Stimulated activated CD4-positive, alpha-beta T cell treated with anti-CD3 and anti-CD28 coated beads, Interleukin-1b, Interleukin-23, amount 100 ng/mL, for 4 hours (primary cell): ENCODE measurements at regions not wholly inside any gene's neighbourhood (a gene's known extent, or its start where the extent isn't known, plus 50 kb on each side); places are given as distances from the start of the nearest gene placed in this dataset.

Experiments used
- DNase-seq, 2 donors: peaks; one replicate each; pipeline ENCODE4 v3.0.0-alpha.2; 2020; ENCODE audit warnings: low read depth in 2 of 2

DNA sequence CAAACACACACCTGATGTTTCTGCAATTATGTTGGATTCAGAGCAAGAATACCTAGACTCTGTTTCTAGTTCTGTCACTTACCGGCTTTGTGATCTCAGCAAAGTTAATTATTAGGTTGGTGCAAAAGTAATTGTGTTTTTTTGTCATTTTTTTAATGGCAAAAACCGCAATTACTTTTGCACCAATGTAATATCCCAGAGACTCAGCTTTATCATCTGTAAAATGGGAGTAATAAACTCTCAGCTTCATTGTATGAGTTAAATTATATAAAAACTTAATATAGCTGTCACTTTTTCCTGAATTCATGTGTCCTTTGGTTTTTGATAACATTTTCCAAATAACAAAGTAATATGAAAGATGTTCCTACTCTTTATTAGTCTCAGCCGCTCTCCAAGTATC lies 251.7 kb downstream of the TRIB2 start:
- no peak for DNase-seq

DNA sequence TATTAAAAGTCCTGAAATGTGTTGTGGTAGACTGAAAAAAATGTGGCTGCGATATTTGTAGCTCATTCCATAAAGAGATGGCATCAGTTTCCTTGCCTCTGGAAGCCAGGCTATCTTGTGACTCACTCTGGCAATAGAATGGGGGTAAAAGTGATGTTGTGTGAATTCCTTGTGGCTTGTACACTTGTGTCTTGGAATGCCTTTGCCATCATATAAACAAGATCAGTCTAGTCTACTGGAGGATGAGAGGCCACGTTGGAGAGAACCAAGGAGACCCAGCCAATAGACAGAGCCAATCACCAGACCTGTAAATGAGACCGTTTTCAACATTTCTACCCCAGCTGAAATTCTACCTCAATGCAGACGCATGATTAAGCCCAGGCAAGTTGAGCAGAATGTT lies 254.1 kb downstream of the TRIB2 start:
- no peak for DNase-seq

DNA sequence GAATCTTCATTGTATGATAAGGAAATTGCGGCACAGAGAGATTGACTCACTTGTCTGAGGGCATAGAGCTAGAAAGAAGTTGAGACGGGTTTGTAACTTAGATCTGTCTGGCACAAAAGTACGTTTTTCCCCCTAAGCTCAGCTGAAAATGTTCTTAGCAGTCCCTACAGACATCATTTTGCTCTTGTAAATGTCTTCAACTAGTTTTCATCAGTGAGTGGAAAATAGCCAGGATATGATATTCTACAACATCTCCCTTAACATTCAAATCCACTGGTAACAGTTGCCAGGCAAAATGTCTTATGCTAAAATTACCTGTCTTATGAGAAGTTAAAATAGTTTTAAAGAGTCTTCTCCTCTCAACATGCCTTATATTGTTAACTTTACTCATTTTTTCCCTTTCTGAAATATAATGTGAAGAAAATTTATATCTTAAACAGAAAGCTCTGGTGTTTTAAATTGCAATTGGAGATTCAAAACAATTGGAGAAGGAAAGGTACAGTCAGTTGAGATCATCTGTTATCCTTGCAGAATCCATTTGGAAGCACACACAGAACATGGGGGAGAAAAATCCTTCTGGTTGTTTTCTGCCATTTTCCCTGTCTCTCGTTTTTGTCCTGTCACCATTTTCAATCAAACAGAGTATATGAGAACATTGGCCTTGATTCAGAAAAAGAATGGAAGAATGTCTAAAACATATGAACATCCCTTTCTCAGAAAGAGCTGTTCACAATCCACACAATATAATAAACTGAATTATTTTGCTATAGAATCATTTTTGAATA lies 255.0 kb downstream of the TRIB2 start:
- DNase-seq = no peak

DNA sequence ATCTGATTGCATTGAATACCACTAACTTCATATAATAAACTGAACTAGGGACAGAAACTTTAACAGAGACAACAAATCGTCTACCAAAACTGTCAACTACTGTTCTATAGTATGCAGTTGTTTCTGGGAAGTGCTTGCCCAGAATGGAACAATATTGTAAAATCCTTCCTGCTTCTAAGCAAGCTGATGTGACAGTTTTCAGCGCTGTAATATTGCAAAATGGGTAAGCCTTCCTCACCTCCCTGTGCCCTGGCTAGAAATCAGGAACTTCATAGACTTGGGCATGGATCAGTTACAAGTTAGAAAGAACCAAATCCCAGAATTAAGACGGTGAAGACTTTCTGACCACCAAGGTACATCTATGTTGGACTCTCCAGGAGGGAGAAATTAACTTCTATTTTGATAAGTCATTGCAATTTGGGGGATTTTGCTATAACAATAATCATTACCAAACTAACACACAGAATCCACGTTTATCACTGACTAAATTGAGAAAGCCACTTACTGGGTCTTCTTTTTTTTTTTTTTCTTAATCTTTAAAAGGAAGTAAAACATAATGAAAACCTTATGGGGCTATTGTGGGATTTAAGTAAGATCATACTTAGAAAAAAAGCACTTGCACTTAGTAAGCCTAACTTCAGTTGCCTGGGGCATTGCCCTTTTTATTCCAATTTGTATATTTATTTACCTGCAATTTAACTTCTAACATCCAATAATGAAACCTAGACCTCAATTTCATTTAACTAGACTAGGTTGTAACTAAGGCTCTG lies 261.5 kb downstream of the TRIB2 start:
- DNase-seq = no peak

DNA sequence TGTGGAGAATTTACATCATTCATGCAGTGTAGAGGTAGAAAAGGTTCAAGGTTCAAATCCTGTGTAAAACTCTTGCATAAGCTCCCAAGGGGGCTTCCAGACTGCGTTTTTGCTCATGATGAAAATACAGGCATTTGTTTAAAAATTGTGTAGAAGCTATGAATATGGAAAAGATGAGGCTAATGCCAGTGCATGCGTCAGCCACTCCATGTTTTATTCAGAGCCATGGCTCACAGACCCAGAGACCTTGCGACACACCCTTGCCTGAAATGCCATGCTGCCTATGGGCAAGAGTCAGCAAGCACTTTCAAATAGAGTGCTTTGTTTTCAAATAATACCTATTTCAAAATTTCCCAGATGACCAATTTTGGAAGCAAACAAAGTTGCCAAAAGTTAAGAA lies 262.3 kb downstream of the TRIB2 start:
- no peak for DNase-seq

DNA sequence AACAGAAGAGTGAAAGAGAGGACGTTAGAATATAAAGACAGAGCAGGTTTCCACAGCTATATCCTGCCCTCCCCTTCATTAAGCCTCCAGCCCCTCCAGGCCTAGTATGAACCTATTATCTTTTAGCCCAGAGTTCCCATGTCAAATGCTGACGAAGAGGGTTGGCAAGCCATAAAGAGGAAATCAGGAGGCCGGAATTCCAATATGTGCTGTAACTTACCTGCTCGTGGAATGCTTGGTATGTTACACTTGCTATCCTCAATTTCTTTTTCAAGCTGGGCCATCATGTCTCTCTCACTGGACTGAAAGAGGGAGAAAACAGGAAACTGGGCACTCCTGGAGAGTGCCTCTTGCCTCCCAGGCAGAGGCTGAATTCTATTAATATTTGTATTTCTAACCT lies 264.1 kb downstream of the TRIB2 start:
- no peak for DNase-seq

DNA sequence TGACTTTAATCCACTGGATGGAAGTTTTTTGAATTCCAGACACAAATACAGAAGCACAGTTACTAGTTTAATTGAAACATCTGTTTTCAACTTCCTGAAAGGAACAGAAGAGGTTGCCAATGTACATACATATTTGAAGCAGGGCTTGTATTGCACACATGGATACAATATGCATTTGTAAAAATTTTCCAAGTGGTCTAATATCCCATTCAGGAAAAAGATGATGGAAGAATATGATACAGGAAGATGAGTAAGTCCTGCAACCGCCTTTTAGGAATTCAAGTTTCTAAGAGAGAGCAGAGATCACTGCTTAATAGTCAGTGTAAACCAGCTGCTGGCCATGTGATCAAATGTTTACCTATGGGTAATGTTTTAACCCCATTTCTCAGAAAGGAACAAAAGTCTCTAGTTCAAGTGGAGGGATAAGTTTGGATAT lies 265.4 kb downstream of the TRIB2 start:
- no peak for DNase-seq

DNA sequence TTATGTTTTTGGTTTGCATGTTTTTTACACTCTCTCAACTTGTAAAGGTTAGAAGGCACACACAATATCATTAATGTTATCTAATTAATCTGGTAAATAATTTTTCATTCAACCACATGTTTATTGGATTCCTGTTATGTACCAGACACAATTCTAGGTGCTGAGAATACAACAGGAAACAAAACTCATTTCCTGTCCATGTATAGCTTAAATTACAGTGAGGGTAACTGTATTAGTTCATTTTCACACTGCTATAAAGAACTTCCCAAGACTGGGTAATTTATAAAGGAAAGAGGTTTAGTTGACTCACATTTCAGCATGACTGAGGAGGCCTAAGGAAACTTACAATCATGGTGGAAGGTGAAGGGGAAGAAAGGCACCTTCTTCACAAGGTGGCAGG lies 270.5 kb downstream of the TRIB2 start:
- no peak for DNase-seq

DNA sequence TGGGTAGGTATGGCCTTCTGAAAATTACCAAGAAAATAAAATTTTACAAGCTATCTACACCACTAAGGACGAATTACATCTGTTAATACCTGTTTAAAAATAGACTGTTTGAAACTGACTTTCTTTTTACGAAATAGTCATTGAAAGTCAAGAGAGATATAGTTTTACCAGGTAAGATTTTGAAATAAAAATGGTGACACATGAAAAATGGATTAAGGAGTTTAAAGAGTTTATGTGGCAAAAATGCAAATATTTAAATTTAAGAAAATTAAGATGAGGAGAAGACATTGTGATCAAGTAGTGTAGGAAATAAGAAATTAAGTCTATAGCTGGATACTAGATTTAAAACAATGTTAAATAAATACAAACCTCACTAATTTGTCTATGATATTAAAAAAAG lies 271.5 kb downstream of the TRIB2 start:
- DNase-seq = no peak

DNA sequence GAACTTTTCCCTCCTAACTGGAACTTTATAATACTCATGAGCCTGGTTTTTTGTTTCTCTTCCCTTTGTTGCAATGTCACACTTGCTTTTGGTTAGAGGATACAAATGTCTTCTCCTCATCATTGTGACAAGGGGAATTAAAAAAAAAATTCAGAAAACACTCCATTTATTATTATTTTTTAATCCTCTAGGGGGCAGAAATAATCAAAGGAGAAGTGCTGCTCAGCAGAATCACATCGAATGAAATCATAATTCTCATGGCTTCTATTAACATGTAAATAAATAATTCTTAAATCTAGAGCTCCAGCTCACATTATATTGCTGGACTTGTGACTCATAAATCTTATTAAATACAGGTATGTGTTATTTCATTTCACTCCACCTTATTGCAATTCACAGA lies 273.8 kb downstream of the TRIB2 start:
- DNase-seq = no peak

DNA sequence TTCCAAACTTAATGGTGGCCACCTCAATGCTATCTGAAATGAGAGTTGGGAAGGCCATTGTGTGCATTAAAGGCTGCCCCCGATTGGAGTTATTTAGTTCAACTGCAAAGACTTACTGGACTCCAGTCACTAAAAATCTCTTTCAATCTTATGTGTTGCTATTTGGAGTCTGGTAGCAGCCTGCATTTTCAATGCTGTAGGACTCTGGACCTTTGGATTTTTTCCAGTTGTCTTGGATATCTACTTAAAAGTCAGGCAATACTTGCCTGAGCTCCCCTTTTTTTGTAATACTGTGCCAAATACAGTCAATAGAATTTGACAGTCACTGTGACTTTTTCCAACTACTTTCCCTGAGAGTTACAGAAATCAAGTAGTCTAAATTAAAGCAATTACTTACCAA lies 281.9 kb downstream of the TRIB2 start:
- DNase-seq = no peak

DNA sequence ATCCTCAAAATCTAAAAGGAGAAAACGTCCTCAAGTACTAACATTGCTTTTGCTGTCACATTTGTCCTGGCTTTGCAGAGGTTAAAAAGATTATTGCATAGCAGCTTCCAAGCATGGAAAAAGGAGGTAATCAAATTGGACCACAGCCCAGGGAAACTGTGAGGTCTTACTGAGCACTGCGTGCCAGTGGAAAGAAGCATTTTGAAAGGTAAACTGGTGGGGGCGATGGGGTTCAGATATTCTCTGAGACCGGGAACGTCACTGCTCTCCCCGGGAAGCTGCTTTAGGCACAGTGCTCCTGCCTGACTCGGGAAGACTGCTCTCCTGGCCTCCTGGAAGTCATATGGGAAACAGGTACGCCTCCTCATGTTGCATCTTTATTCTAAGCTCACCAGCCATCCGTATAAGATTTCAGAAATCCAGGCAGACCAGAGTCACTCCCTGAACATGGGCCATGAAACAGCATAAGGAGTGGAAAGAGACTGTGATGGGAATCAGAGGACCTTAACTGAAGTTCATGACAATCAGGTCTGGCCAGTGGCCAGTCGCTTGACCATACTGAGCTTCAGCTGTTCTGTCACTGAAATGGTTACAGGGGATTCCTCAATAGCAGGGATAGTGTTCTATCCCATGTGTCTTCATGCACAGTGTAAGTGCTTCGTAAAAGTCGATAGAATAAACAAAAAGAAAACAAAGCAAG lies 284.1 kb downstream of the TRIB2 start:
- no peak for DNase-seq

DNA sequence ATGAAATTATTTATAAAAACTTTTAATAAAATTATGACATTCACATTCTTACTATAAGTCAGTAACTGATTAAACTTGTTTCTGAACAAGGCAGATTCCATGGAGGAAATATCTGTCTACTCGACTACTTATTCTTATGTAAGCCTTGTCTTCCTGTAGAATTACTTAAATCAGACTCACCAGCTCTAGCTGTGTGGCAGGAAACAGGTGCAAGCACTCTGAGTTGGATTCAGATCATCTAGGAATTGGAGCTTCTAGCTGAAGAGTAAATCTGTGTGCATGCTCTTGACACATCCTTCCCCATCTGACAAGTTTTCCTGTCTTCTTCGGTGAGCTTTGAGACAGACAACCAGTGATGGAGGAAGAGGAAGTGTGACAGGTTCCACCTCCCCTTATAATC lies 284.7 kb downstream of the TRIB2 start:
- no peak for DNase-seq

DNA sequence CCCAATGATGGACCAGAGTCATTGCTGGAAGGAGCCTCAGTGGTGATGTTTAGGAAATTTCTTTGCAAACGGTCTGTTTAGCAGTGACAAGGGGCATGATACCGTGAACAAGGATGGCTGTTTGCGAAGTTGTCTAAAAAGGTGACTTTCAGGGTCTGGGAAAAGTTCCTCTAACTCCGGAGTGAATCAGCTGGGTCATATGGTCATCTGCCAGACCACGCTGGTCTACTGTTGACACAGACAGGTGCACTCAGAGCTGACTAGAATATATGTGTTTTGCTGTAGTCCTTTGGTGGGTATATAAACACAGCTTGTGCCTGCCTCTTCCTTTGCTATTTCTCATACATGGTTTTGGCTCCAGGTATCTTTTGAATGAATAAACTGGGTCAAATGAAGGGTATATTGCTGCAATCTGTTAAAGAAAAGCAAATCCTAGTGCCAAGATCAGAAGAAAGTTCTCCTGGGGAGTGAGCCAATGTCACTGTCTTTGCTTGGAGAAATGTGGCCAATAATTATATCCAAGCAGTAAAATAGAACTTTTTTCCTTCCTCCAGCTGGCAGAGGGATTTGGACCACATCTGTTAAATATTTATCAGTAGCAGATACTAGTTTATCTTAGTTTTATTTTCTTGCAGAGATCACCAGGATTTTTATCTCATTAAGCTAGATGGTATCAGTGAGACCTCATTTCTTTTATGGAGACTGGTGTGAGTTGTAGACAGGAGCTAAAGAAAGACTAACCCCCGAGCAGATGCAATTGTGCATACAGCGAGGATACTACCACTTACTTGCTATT lies 286.0 kb downstream of the TRIB2 start:
- DNase-seq = no peak

DNA sequence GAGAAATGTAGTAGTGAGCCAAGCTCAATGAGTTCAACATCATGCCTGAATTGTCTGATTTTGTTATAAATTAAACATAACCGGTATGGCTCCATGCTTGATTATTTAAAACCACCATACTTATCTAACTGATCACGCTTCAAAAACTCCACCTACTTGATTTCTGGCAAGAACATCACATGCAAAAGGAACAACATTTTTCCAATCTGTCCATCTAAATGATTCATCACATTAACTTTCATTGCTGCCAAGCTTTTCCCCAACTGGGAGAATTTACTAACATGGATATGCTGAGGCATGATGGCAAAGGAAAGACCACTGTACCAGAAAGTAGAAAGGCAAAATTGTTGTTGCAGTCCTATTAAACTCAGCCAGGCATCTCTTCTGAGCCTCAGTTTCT lies 286.8 kb downstream of the TRIB2 start:
- DNase-seq = no peak

DNA sequence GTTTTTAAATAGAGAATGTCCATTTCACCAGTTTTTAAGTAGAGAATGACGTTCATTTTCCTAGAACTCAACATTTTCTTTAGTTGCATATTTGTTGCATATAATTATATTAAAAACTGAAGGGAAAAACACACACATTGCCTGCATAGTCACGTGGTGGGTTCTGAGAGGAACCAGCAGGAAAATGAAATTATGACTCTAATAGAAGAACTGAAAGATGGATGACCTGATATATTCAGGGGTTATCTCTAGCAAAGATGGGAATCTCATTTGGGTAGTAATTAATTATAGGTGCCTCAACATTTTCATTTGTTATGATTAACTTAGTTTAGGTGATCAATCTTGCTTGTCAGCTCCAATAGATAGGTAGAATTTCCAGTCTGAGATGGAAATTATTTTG lies 288.3 kb downstream of the TRIB2 start:
- no peak for DNase-seq

DNA sequence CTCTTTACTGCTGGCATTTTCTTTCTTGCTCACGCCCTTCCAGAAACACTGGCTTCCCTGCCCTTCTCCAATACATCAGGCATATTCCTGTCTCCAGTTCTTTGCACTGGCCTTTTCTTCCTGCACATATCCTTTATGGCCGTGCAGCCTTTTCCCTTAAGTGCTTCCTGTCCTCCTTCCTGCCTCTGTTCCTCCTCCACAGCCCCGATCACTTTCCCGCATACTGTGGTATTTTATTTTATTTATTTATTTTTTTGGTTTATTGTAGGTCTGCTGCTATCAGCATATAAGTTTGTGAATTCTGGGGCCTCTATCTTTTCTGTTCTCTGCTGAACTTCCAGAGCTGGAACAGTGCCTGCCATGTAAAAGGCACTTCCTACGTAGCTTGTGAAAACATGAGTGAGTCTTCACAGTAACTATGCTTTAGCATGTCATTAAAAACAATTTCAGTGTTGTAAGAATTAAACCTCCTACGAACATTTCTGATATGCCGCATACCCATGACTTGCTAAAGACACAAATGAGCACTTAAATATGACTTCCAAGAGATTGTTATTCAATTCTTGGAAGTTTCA lies 289.1 kb downstream of the TRIB2 start:
- DNase-seq = no peak

DNA sequence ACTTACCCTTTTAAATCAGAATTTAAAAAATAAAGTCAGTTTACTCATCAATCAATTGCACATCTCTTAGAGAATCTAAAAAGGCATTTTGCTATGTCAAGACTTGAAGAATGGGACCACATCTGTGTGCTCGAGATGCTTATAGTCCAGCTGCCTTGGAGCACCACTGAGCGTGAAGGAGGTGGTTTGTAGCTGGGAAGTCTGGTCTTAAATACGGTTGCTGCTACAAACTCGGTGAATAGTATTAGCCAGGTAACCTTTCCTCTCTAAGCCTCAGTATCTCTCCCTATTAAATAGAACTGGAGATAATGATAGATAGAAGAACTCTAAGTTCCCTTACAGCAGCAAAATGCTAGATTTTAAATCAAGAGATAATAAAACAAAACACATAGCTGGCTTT lies 289.7 kb downstream of the TRIB2 start:
- DNase-seq = no peak

DNA sequence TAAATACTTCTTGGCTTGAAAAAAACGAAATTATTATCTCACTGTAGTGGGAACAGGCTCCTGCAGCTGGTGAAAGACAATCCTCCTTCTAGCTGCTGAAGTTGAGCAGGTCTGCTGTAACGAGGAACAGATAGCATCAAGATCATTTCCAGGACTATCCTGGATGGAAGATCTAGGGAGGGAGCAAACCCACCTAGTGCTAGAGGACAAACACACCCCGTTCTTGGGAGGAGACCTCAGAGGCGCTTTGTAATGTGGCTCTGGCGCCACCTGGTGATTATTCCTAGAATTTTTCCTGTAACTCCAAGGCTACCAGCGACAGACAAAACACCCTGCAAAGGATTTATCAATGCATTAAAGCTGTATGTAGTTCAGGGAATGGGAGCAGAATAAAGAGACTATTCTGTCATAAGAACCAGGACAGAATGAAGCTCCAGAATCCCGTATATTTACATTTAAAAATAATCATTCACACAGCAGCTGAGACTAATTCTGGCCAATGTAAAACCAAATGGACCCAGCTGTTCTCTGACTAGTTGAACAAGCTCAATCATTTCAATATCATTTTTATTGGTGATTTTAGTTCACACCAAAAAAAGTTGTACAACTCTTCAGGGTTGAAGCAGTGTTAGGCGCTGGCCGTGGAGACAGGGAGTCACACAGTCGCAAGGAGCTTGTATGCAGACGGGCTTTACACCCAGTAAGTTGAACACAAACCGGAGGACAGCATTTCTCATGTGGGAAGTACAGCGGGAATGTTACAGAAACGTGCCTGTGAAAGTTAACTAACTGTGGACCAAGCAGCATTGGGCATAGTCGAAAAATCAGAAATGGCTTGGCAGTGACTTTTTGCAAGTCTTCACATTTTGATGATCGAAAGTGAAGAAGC lies 290.3 kb downstream of the TRIB2 start:
- peak; percentile 35 to 66 for DNase-seq

DNA sequence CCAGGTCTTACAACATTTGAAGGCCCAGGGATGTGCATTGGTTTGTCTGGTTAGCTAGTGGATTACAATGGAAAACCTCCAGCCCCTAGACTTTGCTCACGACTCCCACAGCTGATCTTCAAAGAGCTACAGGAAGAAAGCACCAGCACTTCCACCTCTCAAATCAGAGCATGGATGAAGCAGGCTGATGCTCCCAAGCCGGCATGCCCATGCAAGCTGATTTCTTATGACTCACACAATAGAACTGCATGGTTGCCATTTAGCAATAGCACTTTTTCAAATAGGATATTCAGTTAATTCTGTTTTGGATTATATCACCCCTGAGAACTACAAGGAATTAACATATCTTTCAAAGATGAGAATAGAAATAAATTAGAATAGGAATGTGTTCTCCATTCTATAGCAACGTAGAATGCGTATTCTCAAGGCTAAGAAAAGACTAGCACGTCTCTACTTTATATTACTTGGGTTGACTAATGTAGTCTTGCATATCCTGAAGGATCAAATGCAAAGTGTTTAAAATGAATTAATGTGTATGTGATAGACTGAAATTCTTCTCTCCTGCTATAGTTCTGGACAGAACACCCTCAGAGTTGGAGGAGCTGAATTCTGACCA lies 292.4 kb downstream of the TRIB2 start:
- no peak for DNase-seq
